H9 (cell line): ENCODE measurements at regions not wholly inside any gene's neighbourhood (a gene's known extent, or its start where the extent isn't known, plus 50 kb on each side); places are given as distances from the start of the nearest gene placed in this dataset.
A peak's percentile ranks its signal among the peaks of the same experiment; 100 is the strongest.

Experiments used
- DNase-seq: peaks from one replicate; pipeline ENCODE4 v3.0.0-alpha.2; 2017
- H2AFZ ChIP-seq: one replicate; pipeline ENCODE4 v1.6.1; 2013; ENCODE audit warnings: mild to moderate bottlenecking, low read length, control low read depth, moderate library complexity
- H2AK5ac ChIP-seq: 2 replicates; pipeline ENCODE4 v1.6.1; 2013; ENCODE audit warnings: low read length, control low read depth, mixed read lengths; ENCODE audit not compliant: insufficient read length
- H2BK120ac ChIP-seq: one replicate; pipeline ENCODE4 v1.6.1; 2013; ENCODE audit warnings: low read depth, mild to moderate bottlenecking, low read length, control low read depth, inconsistent platforms; ENCODE audit not compliant: poor library complexity, severe bottlenecking
- H2BK12ac ChIP-seq: 2 replicates; pipeline ENCODE4 v1.6.1; 2013; ENCODE audit warnings: low read length, control low read depth, mixed read lengths, low read depth; ENCODE audit not compliant: insufficient read length
- H2BK15ac ChIP-seq: 2 replicates; pipeline ENCODE4 v1.6.1; 2013; ENCODE audit warnings: low read depth, low read length, control low read depth
- H2BK20ac ChIP-seq: one replicate; pipeline ENCODE4 v1.6.1; 2013; ENCODE audit warnings: low read depth, mild to moderate bottlenecking, low read length, control low read depth, inconsistent platforms; ENCODE audit not compliant: poor library complexity, severe bottlenecking
- H2BK5ac ChIP-seq: 2 replicates; pipeline ENCODE4 v1.6.1; 2013; ENCODE audit warnings: low read length, control low read depth, mixed read lengths; ENCODE audit not compliant: insufficient read length
- H3K14ac ChIP-seq: 2 replicates; pipeline ENCODE4 v1.6.1; 2013; ENCODE audit warnings: low read length, control low read depth; ENCODE audit not compliant: insufficient read depth
- H3K18ac ChIP-seq: 2 replicates; pipeline ENCODE4 v1.6.1; 2013; ENCODE audit warnings: low read depth, mild to moderate bottlenecking, mixed read lengths, low read length, control low read depth; ENCODE audit not compliant: insufficient read length
- H3K23ac ChIP-seq: 2 replicates; pipeline ENCODE4 v1.6.1; 2013; ENCODE audit warnings: low read length, control low read depth, mixed read lengths, low read depth; ENCODE audit not compliant: insufficient read length
- H3K23me2 ChIP-seq: 2 replicates; pipeline ENCODE4 v1.6.1; 2013; ENCODE audit warnings: low read depth, mild to moderate bottlenecking, mixed read lengths, low read length, control low read depth; ENCODE audit not compliant: insufficient read length, poor library complexity, severe bottlenecking
- H3K27ac ChIP-seq: 2 replicates; pipeline ENCODE4 v1.5.1; 2013; ENCODE audit warnings: low read length, control low read depth, mixed read lengths, low read depth; ENCODE audit not compliant: insufficient read length
- H3K27me3 ChIP-seq: 2 replicates; pipeline ENCODE4 v1.6.1; 2013; ENCODE audit warnings: low read length, control low read depth, inconsistent platforms; ENCODE audit not compliant: insufficient read depth
- H3K4ac ChIP-seq: 2 replicates; pipeline ENCODE4 v1.6.1; 2013; ENCODE audit warnings: low read depth, mild to moderate bottlenecking, control low read depth, inconsistent platforms, low read length, moderate library complexity
- H3K4me1 ChIP-seq: 2 replicates; pipeline ENCODE4 v1.6.1; 2013; ENCODE audit warnings: low read length, control low read depth, inconsistent platforms; ENCODE audit not compliant: insufficient read depth
- H3K4me2 ChIP-seq: 2 replicates; pipeline ENCODE4 v1.6.1; 2013; ENCODE audit warnings: low read length, control low read depth, mixed read lengths; ENCODE audit not compliant: insufficient read length, insufficient read depth
- H3K56ac ChIP-seq: 2 replicates; pipeline ENCODE4 v1.6.1; 2013; ENCODE audit warnings: low read depth, mild to moderate bottlenecking, mixed read lengths, low read length, control low read depth; ENCODE audit not compliant: insufficient read length
- H3K79me1 ChIP-seq: 2 replicates; pipeline ENCODE4 v1.6.1; 2013; ENCODE audit warnings: low read depth, mild to moderate bottlenecking, moderate library complexity, low read length, control low read depth, inconsistent platforms; ENCODE audit not compliant: insufficient read depth, poor library complexity, severe bottlenecking
- H3K79me2 ChIP-seq: 2 replicates; pipeline ENCODE4 v1.6.1; 2013; ENCODE audit warnings: low read length, control low read depth, inconsistent platforms; ENCODE audit not compliant: insufficient read depth
- H3K9ac ChIP-seq: 2 replicates; pipeline ENCODE4 v1.6.1; 2013; ENCODE audit warnings: low read length, control low read depth, mixed read lengths; ENCODE audit not compliant: insufficient read length; ENCODE audit errors: extremely low read depth
- H3K9me3 ChIP-seq: one replicate; pipeline ENCODE4 v1.6.1; 2013; ENCODE audit warnings: low read depth, low read length, inconsistent platforms; ENCODE audit not compliant: control insufficient read depth
- H3T11ph ChIP-seq: one replicate; pipeline ENCODE4 v1.6.1; 2013; ENCODE audit warnings: mild to moderate bottlenecking, low read length, control low read depth, inconsistent platforms
- H4K20me1 ChIP-seq: one replicate; pipeline ENCODE4 v1.6.1; 2013; ENCODE audit not compliant: control insufficient read depth, insufficient read length, insufficient read depth
- H4K5ac ChIP-seq: 2 replicates; pipeline ENCODE4 v1.6.1; 2013; ENCODE audit warnings: low read depth, mild to moderate bottlenecking, mixed read lengths, low read length, control low read depth; ENCODE audit not compliant: insufficient read length
- H4K8ac ChIP-seq: replicated peaks from 2 replicates; pipeline ENCODE4 v1.6.1; 2013; ENCODE audit warnings: low read length, control low read depth, mixed read lengths, low read depth; ENCODE audit not compliant: insufficient read length
- H4K91ac ChIP-seq: 2 replicates; pipeline ENCODE4 v1.6.1; 2013; ENCODE audit warnings: low read depth, mild to moderate bottlenecking, moderate library complexity, mixed read lengths, low read length, control low read depth; ENCODE audit not compliant: insufficient read length
- H3K27ac Mint-ChIP-seq, 3 experiments: 2 replicates in 2 of 3; 3 replicates in 1 of 3; pipeline ENCODE4 v1.8.0; 2020 to 2021; ENCODE audit warnings: mixed read lengths in 3 of 3, mild to moderate bottlenecking in 1 of 3, moderate library complexity in 1 of 3
- H3K27me3 Mint-ChIP-seq: 2 replicates; pipeline ENCODE4 v1.8.0; 2021; ENCODE audit warnings: low read depth, mild to moderate bottlenecking, moderate library complexity, mixed read lengths
- H3K36me3 Mint-ChIP-seq, 3 experiments: 2 replicates in 2 of 3; 3 replicates in 1 of 3; pipeline ENCODE4 v1.8.0; 2020 to 2021; ENCODE audit warnings: low read depth in 3 of 3, mixed read lengths in 3 of 3; ENCODE audit not compliant: insufficient read depth in 1 of 3
- H3K4me1 Mint-ChIP-seq, 2 experiments: 2 replicates each; pipeline ENCODE4 v1.8.0; 2020; ENCODE audit warnings: mixed read lengths in 2 of 2
- H3K4me3 Mint-ChIP-seq, 2 experiments: 2 replicates in 1 of 2; 3 replicates in 1 of 2; pipeline ENCODE4 v1.8.0; 2020 to 2021; ENCODE audit warnings: mild to moderate bottlenecking in 2 of 2, mixed read lengths in 2 of 2, moderate library complexity in 1 of 2
- H3K9me3 Mint-ChIP-seq, 2 experiments: 2 replicates in 1 of 2; 3 replicates in 1 of 2; pipeline ENCODE4 v1.8.0; 2020; ENCODE audit warnings: mild to moderate bottlenecking in 2 of 2, mixed read lengths in 2 of 2, moderate library complexity in 1 of 2
- CTCF ChIP-seq: fragments of 200-600 bp; sonication (generic); conservative IDR thresholded peaks from 3 replicates; pipeline ENCODE4 v1.8.0; 2021; ENCODE audit warnings: antibody characterized with exemption, mild to moderate bottlenecking
- WGBS: extraction: QIAGEN DNeasy Blood & Tissue Kit; methylation state at CpG from one replicate; pipeline ENCODE4 v1.1.7; 2013; ENCODE audit warnings: missing lambda C conversion rate, low lambda C conversion rate, mixed read lengths; ENCODE audit not compliant: insufficient read length; ENCODE audit errors: extremely low coverage; 5-methylcytosine and 5-hydroxymethylcytosine counted together

DNA sequence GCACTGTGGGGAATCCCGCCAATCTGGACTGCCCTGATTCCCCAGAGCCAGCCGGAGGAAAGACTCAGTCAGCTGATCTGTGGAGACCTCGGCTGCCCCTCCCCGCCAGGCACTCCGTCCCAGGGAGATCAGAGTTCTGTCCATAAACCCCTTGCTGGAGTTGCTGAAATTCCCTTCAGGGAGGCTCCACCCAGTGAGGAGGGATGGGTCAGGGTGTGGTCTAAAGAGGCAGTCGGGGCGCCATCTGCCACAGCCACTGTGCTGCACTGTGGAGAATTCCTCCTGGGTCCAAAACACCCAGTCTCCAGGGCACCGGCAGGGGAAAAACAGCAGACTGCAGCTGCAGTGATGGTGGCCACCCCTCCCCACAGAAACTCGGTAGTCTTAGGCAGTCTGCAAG lies 1922.3 kb upstream of the FLRT2 start:
- H3K27me3 Mint-ChIP-seq = no peaks in the 10 kb centered on the region
- Histone ChIP-seq H4K91ac (no peak overlapping the region), H3K79me2 (no peaks in the 10 kb centered on the region), H3K18ac (no peak overlapping the region), H4K8ac (no peak overlapping the region), H3K27ac (no peak overlapping the region), H4K5ac (no peak overlapping the region), H2BK20ac (no peak overlapping the region), H3K79me1 (no peaks in the 10 kb centered on the region), H2BK5ac (no peak overlapping the region), H3K14ac (no peak overlapping the region), H3K4me2 (no peak overlapping the region), H3K23me2 (no peaks in the 10 kb centered on the region), H2AFZ (peak overlapping the region; percentile 33), H2AK5ac (no peak overlapping the region), H2BK120ac (no peak overlapping the region), H3K4me1 (no peaks in the 10 kb centered on the region), H2BK12ac (no peak overlapping the region), H3K9ac (no peak overlapping the region), H3K4ac (no peak overlapping the region), H3T11ph (no peak overlapping the region), H3K23ac (no peak overlapping the region), H2BK15ac (no peak overlapping the region), H3K56ac (no peak overlapping the region), H3K27me3 (no peaks in the 10 kb centered on the region), H3K9me3 (no peaks in the 10 kb centered on the region), H4K20me1 (no peaks in the 10 kb centered on the region)
- H3K27ac Mint-ChIP-seq = no peak overlapping the region
- no peaks in the 10 kb centered on the region for H3K4me1 Mint-ChIP-seq
- H3K36me3 Mint-ChIP-seq = peaks cover 0 to 4% (median 2%) of the 10 kb centered on the region in 3 experiments; a peak in 3 of 7 replicates
- WGBS = no CpG with 5 or more reads among the region's 9 CpGs
- DNase-seq = peak; percentile 33
- H3K4me3 Mint-ChIP-seq = no peak overlapping the region
- TF ChIP-seq CTCF = no peak
- peaks cover 5 to 11% of the 10 kb centered on the region in 2 experiments; a peak in 3 of 5 replicates for H3K9me3 Mint-ChIP-seq
